ENCODE measurements at regions not wholly inside any gene's neighbourhood (a gene's known extent, or its start where the extent isn't known, plus 50 kb on each side); places are given as distances from the start of the nearest gene placed in this dataset.

GRCh38 chr20:7231303-7231702, 463.8 kb downstream of the BMP2 start:
- no peak for TF ChIP-seq POLR2AphosphoS5 (IDR thresholded peaks at IDR 0.05; ENCODE audit: low read depth, low read length)
- TF ChIP-seq CTCF (IDR thresholded peaks at IDR 0.05): no peak
- TF ChIP-seq TCF7L2 (IDR thresholded peaks at IDR 0.05; ENCODE audit: low read depth, low read length): no peak
- no peak for TF ChIP-seq REST (IDR thresholded peaks at IDR 0.05; ENCODE audit: insufficient read depth in 1 of 2, low read depth in 2 of 2, low read length in 1 of 2)
- no peak for TF ChIP-seq SIN3A (IDR thresholded peaks at IDR 0.05; ENCODE audit: borderline replicate concordance, insufficient read depth, low read depth, low read length)

All from Panc1 (cell line).